Ammon's horn (tissue), 1 donor: ENCODE measurements at regions not wholly inside any gene's neighbourhood (a gene's known extent, or its start where the extent isn't known, plus 50 kb on each side); places are given as distances from the start of the nearest gene placed in this dataset.

Experiments used
- DNase-seq: peaks from one replicate; pipeline ENCODE4 v3.0.0-alpha.2; 2016; ENCODE audit warnings: low spot score

DNA sequence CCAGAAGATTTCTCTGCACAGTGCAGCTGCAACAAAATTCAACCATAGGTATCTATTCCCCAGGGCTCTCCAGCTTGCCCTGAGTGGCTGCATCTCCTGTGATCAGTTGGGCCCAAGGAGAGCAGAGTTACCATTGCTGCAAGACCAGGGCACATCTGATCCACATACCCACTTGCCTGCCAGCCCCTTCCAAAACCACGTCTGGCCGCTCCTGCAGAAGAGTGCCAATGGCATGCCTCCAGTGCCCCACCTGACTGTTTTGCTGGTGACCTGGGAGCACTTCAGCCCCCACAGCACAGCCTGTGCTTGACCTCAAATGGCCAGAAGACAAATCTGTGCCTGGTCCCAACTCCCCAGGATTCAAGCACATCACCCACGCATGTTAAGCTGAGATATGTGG is 526.1 kb upstream of the GBE1 start:
- DNase-seq = no peak

DNA sequence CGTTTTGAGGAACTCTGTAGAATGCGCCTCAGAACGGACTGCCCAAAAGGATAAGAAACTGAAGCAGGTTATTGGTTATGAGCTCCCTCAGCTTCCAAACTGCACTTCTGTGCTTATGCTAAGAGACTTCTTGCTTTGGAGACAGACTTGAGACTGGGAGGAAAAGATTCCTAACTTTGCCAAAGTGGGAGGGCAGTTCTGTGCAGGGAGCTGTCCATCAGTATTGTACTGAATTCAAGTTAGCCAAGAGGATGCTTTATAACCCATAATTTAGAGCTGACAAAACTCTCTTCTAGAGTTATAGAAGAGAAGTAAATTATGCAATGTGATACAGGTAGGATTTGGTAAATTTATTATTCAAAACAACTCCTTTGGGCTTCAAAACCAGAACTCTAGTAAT is 519.8 kb upstream of the GBE1 start:
- no peak for DNase-seq

DNA sequence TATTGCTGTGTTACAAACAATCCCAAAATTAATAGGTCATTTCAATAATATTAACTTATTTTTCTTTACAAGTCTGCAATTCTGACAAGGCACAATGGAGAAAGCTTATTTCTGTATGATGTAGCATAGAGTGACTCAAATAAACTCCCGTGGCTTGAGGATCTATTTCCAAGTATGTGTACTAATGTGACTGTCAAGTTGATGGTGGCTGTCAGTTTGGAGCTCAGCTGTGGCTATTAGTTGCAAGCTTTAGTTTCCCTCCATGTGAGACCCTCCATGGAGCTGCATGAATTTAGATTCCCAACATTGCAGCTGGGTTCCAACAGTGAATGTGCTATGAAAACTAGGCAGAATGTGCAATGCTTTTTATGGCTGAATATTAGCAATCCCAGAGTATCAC is 515.5 kb upstream of the GBE1 start:
- DNase-seq = no peak

DNA sequence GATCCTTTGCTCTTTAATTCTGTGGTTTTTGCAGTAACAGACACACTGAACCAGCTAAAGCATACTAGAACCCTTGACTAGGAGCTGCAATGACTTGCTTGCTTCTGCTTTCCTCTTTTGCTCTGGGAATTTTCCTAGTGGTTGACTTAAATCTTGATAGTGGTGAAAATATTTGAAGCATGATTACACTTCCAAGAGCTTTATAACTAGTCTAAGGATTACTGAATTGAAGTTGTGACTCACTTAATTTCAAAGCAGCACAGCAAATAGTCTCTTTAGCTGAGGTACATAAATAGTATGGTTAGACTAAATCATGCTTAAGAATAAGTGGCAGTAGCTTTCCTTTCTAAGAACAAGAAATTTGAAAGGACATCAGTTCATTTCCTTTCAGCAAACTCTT is 513.5 kb upstream of the GBE1 start:
- no peak for DNase-seq

DNA sequence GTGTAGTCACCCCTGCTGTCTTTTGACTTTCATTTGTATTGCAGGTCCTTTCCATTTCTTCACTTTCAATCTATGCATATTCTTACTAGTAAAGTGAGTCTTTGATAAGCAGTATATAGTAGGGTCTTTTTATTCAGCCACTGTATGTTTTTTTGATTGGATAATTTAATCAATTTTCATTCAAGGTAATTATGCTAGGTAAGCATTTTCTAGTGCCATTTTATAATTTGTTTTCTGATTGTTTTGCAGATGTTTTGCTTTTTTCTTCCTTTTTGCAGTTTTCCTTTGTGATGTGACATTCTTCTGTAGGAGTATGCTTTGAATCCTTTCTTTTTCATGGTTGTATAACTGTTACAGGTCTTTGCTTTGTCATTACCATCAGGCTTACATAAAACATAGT is 504.3 kb upstream of the GBE1 start:
- no peak for DNase-seq

DNA sequence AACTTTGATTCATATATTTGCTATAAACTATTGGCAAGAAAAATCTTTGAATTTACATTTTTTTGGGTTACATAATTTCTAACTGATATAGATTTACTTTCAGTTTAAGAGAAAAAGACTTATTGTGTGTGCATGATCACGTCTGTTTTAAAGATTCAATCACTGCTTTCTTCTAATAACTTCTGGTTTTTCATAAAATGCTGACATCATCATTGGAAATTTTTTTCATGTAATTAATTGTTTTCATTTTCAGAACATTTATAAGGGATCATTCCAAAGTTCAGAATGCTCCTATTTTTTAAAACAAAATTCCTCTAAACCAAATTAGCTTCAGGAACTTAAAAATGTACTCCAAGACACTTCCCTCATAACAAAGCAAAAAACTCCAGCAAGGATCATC is 500.7 kb upstream of the GBE1 start:
- no peak for DNase-seq

DNA sequence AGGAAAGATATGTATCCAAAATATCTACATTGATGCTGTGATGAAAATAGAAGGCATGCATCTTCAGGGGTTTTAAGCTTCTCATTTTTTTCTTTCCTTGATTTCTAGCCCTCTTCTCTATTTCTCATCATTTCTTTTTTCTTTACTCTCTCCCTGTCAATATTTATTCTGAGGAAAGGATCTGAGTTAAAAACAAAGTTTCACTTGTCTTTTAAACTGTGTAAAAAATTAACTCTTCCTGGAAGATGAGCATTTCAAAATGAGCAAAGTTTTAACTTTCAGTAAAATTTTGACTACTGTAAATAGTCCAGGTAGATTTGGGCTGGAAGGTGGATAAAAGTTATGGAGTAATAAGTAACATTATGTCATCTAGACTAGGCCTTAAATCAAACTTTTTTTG is 500.2 kb upstream of the GBE1 start:
- DNase-seq = no peak

DNA sequence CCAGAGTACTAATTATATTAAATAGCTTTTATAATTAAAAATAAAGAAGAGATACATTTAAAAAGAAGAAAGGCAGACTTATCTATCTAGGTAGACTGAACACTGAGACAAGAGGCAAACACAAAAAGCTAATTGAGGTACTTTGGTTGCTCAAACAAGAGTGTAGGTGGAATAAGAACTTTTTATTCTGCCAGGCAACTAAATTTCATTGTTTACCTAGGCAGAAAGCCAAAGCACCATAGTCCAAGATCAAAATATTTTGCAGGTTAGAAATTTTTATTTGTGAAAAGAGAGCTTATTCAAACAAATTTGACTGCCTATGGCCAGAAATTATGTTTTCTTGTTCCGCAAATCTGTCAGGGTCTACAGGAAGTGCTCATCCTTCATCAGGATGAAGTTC is 499.6 kb upstream of the GBE1 start:
- DNase-seq = no peak

DNA sequence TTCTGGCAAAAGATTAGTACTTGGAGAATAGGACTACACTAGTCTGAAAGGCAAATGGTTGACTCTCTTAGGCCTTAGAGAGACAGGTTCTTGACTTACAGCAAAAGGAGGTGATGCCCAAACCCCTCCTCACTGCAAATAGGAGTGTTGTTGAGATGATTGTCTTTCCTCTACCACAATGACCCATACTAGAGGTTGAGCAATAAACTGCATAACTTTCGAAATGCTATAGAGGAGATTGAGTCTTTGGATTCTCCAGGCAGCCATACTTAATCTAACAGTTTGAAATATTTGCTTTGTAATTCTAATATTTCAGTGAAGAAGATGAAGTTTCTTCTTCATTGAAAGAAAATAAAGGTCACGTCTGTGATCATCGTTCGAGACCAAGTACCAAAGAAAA is 498.5 kb upstream of the GBE1 start:
- DNase-seq = no peak

DNA sequence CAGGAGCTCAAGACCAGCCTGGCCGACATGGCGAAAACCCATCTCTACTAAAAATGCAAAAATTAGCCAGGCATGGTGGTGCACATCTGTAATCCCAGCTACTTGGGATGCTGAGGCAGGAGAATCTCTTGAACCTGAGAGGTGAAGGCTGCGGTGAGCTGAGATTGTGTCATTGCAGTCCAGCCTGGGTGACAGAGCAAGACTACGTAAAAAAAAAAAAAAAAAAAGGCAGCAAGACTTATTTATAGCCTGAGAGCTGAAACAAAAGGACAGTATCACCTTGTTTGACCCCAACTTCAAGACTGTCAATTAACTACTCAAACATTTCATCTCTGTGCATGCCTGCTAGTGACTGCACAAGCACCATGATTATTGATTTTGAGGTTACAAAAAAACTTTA is 478.9 kb upstream of the GBE1 start:
- no peak for DNase-seq

DNA sequence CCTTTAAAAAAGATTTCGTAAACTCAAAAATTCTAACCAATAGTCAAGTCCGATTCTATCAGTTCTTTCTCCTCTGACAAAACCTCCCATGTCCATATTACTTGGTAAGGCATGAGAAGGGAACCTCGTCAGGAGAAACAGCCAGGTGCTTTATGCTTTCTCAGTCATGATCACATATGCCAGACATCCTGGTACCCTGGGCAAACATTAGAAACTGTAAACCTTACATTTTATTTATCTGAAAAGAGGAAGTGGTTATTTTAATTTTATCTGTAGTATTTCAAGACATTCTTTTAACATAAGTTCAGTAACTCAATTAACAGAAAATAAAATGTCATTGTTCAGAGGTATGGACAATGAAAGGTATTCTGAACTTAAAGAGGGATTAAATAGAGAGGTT is 474.8 kb upstream of the GBE1 start:
- DNase-seq = no peak

DNA sequence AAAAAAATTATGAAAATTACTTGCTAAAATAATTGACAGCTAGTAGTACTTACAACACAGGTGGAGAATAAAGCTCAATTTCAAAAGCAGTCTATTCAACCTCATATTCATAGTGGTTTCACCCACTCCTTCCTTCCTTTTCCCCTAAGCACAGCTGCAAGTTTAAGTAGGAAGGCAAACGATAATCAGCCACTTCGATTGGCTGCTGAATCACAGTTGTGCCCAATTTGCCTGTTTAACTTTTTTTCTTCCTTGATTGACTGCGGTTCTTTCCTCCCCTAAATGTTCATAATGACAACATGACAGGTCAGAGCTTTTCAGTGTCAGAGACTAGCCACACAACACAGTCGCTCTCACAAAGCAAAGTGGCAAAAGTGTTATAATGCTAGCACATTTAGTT is 468.0 kb upstream of the GBE1 start:
- DNase-seq = no peak

DNA sequence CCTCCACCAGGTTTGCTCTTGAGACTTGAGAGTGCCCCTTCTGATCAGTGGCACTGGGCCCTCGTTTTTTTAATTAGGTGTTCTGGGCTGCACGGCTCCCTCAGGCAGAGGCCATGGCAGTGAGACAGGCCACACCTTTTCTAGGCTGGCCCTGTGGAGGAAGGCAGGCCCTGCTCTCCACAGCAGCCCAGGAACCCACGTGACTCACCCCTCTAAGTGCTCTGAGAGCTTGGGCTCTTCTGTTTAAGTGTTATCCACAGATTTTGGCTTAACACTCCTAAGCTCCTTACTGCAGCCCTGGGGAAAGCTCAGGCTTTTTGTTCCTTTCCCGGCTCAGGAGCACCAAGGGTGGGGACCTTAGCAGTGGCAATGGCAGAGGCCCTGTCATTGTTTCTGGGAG is 463.2 kb upstream of the GBE1 start:
- DNase-seq = no peak

DNA sequence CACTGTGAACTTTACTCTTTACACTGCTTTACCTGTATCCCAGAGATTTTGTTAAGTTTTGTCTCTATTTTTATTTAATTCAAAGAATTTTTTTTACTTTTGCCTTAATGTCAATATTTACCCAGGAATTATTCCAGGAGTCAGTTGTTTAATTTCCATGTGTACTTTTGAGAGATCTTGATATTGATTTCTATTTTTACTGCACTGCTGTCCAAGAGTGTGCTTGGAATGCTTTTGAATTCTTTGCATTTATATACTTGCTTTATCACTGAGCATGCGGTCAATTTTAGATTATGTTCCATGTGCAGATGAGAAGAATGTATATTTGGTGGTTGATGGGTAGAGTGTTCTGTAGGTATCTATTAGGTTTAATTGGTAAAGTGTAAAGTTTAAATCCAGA is 461.0 kb upstream of the GBE1 start:
- DNase-seq = no peak

DNA sequence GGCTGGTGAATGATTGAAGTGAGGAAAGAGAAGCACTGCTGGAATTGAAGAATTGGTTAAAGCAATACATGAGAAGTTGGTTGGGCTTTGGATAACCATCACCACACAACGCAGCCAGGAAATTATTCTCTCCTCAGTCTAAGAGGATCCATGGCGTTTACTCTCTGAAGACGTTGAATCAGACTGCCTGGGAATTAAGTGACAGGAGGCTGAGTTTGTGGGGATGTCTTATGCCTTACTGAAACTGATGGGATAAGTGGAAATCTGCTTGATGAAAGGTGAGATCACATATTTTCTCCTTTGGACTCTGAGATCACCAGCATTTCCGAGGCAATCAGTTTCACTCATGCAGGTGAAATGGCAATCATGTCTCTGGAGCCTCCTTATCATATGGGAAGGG is 456.1 kb upstream of the GBE1 start:
- no peak for DNase-seq

DNA sequence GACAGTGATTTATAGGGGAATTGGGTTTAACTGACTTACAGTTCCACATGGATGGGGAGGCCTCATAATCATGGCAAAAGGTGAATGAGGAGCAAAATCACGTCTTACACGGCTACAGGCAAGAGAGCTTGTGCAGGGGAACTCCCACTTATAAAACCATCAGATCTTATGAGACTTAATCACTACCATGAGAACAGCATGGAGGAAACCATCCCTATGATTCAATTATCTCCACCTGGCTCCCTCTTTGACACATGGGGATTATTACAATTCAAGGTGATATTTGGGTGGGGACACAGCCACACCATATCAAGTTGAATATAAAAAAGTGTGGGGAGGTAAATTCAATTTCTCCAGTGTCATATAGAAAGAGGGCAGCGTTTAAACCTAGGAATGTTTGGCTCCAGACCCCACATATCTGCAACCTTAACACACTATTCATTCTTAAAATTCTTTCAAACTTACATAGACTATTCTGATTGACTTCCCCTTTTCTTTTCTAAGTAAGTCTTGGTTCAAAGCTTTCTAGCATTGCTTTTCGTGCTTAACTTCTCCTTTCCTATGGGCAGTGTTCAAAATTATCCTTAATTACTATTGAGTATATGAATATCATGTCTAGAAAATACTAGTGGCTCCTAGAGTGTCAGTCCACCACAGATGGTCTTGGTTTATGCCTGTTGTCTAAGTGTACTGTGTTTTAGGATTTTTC is 446.7 kb upstream of the GBE1 start:
- DNase-seq = no peak

DNA sequence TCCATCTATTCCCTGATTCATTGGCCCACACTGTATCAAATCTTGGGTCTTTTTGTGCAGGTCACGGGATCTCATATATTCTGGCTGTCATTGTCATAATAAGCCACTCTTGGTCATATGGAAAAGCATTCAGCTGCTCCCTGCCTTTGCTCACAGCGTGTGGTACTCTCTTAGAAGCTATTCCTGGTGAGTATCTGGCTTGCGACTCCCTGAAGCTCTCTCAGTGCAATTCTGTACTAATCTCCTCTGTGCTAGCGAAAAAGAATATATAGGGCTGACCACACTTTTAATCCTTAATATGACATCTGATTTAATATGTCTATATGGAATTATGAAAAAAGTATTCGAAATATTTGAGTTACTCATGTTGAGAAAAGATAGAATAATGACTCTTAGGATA is 440.8 kb upstream of the GBE1 start:
- no peak for DNase-seq

DNA sequence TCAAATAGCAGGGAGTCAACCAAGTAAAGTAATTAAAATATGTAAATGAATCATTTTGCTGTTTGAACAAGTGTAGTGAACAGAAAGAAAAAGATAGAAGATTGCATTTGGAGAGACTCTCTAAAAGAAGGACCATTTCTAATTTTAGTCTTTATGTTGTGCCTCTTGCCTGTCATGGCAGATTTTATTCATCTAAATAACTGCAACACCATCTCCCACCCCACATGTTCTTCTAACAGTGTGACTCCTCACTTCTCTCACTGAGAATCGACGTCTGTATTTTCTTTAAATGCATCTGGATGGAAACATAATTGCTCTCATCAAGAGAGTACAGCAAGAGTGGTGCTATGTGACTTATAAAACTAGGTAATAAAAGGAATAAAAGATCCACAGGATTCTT is 439.9 kb upstream of the GBE1 start:
- no peak for DNase-seq

DNA sequence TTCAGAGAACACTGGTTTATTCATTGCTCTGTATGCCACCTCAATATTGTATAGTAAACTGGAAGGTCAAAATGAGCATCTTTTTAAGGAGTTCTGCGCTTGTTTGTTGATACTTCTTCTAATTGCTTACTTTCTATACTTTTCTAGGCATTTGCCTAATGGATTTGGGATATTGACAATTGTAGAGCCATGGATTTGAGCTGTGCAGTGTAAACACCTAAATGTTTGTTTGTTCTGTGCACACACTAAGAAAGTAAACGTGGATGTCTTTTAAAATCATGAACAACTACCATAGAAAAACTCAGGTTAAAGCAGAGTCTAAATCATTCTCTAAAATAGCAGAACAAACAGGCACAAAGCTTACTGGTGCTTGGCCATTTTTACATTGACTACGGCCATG is 436.6 kb upstream of the GBE1 start:
- no peak for DNase-seq

DNA sequence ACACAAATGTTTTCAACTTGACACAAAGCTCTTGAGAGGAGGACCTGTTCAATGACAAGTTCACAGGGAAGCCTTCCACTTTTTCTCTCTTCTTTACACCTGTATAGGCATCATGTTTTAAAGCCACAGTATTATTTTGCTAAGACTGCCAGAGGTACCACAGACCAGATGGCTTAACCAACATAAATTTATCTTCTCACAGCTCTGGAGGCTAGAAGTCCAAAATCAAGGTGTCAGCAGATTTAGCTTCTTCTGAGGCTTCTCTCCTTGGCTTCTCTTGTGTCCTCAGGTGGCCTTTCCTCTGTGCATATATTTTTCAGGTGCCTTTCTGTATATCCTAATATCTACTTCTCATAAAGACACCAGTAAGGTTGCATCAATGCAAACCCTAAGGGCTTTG is 435.2 kb upstream of the GBE1 start:
- DNase-seq = no peak

DNA sequence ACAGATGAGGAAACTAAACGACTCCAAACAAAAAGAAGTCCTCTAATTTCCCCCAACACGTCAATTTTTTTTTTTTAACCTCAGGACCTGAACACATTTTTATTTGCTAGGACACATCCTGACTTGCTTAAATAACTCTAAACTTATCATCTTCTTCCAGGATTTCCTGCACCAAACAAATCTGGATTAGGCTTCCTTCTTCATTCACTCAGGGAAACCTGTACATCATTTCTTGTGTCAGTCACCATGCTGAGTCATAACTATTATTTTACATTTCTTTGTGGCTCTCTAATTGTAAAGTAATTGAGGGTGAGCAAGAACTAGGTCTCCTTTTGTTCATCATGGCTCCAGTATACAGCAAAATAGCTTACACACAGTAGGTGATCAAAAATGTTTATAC is 433.4 kb upstream of the GBE1 start:
- no peak for DNase-seq

DNA sequence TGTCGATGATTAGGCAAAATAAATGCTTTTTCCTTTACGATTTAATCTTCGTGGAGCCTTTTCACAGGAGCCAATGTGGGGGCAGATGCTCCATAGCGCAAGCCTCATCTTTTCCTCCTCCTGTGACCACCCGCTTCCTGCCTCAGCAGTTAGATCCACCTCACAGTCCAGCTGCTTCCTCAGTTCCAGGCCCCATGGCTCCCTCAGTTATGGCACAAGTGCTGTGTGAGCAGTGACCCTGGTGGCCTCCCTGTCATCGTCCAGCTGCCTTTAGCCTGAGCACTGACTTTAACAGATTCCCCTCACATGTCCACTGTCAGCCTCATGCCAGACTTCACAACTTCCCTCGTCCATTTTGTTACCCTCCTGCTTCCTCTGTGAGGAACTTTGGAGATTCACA is 424.6 kb upstream of the GBE1 start:
- DNase-seq = no peak

DNA sequence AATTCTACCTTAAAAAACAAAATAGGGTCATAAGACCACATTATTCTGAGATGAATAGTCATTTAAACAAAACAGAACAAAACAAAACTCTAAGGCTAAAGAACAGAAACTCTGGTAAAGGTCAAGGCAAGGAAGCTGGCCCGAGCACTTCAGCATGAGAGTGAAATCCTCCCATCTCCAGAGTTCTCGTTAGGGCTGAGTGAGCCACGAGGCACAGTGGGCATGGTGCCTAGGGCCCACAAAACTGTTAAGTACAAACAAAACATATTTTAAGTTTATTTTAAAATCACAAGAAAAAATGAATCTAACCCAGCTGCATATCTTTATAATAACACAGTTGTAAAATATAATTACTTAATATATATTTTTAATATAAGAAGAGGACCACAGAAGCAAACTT is 417.8 kb upstream of the GBE1 start:
- no peak for DNase-seq

DNA sequence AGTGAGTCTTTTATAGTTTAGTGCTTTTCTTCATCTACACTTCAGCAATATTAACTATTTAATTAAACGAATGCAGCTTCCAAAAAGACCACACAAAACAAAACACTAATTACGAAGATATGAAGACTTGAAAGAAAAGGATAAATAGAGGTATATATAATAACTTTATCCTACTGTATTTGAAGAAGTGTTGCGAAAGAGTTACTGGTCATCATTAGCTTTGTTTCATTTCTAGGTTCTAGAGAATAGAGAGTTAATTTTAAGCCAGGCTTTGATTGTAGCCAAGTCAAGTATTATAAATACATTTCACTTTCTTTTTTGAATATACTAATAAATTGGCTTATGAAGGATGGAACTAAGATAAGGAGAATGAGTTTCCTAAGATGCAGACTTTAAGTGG is 416.8 kb upstream of the GBE1 start:
- no peak for DNase-seq

DNA sequence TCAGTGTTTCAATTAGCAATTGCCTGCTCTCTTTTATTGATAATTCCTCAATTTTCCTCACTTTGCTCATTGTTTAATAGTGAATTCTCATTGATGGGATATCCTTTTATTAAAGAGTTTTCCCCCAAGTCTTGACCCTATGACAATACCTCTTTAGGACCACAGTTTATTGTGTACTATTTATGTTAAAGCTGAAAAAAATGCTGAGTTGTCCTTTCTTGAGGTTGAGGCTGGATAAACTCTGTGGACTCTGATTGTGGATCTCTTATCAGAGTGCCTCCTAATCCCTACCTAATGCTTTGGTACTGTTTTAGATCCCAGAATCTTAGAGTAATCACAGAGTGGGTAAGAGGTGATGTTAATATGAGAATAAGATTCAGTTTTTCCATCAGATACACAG is 416.3 kb upstream of the GBE1 start:
- DNase-seq = no peak
